ENCODE measurements at regions not wholly inside any gene's neighbourhood (a gene's known extent, or its start where the extent isn't known, plus 50 kb on each side); places are given as distances from the start of the nearest gene placed in this dataset.

DNA sequence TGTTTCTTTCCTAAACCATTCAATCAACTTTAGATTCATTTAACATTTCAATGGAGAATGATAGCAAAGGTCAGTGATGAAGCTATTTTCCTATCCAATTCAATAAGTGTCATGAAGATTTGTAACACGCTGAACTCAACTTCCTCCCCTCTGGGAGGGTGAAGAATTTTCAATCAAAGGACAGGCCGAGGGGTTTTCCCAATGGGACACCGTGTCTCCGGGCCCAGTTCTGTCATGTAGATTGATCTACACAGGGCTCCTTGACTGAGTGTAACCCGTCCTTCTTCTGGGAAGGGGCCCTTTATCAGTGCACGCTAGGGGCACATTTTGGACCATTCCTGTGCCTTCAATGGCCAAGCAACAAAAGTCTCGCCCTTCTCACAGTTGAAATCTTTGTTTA lies 90.1 kb downstream of the KCNE4 start:
- TF ChIP-seq, protein P1, sequence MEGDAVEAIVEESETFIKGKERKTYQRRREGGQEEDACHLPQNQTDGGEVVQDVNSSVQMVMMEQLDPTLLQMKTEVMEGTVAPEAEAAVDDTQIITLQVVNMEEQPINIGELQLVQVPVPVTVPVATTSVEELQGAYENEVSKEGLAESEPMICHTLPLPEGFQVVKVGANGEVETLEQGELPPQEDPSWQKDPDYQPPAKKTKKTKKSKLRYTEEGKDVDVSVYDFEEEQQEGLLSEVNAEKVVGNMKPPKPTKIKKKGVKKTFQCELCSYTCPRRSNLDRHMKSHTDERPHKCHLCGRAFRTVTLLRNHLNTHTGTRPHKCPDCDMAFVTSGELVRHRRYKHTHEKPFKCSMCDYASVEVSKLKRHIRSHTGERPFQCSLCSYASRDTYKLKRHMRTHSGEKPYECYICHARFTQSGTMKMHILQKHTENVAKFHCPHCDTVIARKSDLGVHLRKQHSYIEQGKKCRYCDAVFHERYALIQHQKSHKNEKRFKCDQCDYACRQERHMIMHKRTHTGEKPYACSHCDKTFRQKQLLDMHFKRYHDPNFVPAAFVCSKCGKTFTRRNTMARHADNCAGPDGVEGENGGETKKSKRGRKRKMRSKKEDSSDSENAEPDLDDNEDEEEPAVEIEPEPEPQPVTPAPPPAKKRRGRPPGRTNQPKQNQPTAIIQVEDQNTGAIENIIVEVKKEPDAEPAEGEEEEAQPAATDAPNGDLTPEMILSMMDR (IDR thresholded peaks at IDR 0.05; ENCODE audit: unreplicated experiment in 3 of 3) = no peak
- Mint-ChIP-seq H3K36me3 (ENCODE audit: low read depth) (no peaks in the 10 kb centered on the region), H3K9me3 (no peaks in the 10 kb centered on the region), H3K27me3 (ENCODE audit: low read depth) (peaks cover 3% of the 10 kb centered on the region), H3K4me3 (no peak overlapping the region), H3K27ac (no peak overlapping the region), H3K4me1 (no peaks in the 10 kb centered on the region)

- no peaks in the 10 kb centered on the region for H3K4me1 Mint-ChIP-seq
- H3K27me3 Mint-ChIP-seq (ENCODE audit: low read depth) = no peaks in the 10 kb centered on the region
- no peak overlapping the region for H3K4me3 Mint-ChIP-seq
- no peaks in the 10 kb centered on the region for H3K9me3 Mint-ChIP-seq
- TF ChIP-seq, protein P1 (IDR thresholded peaks at IDR 0.05; ENCODE audit: unreplicated experiment in 3 of 3) = no peak
- no peaks in the 10 kb centered on the region for H3K36me3 Mint-ChIP-seq (ENCODE audit: low read depth)
- H3K27ac Mint-ChIP-seq = no peak overlapping the region
Measured at GRCh38 chr2:223147431-223147830, 95.4 kb downstream of the KCNE4 start.

DNA sequence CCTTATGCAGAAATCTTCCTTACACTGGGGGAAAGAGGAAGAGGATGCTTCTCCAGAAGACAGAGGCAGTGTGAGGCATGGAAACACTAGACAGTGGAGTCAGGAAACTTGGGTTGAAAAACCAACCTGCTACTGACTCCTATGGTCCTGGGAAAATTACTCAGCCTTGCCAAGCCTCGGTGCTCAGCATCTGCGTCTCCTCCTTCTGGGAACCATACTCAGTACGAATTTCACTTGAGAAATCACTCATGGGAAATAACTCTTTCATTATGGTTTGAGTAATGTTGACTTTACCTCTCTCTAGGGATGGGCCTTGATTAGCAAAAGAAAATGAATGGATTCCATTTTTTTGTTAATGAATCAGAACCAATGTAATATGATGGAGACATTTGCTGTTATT lies 96.5 kb downstream of the KCNE4 start:
- TF ChIP-seq, protein P1 (IDR thresholded peaks at IDR 0.05; ENCODE audit: unreplicated experiment in 3 of 3) = no peak
- H3K36me3 Mint-ChIP-seq (ENCODE audit: low read depth) = no peaks in the 10 kb centered on the region
- no peak overlapping the region for H3K27ac Mint-ChIP-seq
- no peak overlapping the region for H3K4me3 Mint-ChIP-seq
- H3K9me3 Mint-ChIP-seq = no peaks in the 10 kb centered on the region
- H3K4me1 Mint-ChIP-seq = no peaks in the 10 kb centered on the region
- H3K27me3 Mint-ChIP-seq (ENCODE audit: low read depth) = no peaks in the 10 kb centered on the region

DNA sequence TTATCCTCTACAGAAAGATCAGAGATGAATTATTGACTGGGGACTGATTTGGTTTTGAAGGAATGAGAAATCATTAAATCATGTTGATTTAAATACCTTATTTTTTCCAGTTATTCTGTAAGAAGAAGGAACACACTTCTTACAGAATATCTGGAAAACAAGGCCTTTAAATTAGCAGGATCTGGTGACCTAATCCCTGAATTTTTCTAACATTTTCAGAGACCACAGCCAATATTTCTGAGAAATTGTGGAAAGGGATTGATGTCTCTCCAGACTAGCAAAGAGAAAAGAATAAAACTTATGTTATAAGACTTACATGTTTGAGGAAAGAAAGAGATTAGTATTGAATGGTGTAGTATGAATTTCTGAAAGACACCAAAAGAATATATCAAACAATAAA lies 104.0 kb downstream of the KCNE4 start:
- TF ChIP-seq, protein P1 (IDR thresholded peaks at IDR 0.05; ENCODE audit: unreplicated experiment in 3 of 3) = no peak
- Mint-ChIP-seq H3K36me3 (ENCODE audit: low read depth) (no peaks in the 10 kb centered on the region), H3K27me3 (ENCODE audit: low read depth) (no peaks in the 10 kb centered on the region), H3K4me1 (no peaks in the 10 kb centered on the region), H3K9me3 (no peaks in the 10 kb centered on the region), H3K27ac (no peak overlapping the region), H3K4me3 (no peak overlapping the region)

GRCh38 chr2:223161873-223162458 lies 110.0 kb downstream of the KCNE4 start:
- Mint-ChIP-seq H3K4me3 (no peak overlapping the region), H3K9me3 (no peaks in the 10 kb centered on the region), H3K36me3 (ENCODE audit: low read depth) (no peaks in the 10 kb centered on the region), H3K27me3 (ENCODE audit: low read depth) (no peaks in the 10 kb centered on the region), H3K4me1 (no peaks in the 10 kb centered on the region), H3K27ac (no peak overlapping the region)
- TF ChIP-seq, protein P1 (IDR thresholded peaks at IDR 0.05; ENCODE audit: unreplicated experiment in 3 of 3) = no peak

DNA sequence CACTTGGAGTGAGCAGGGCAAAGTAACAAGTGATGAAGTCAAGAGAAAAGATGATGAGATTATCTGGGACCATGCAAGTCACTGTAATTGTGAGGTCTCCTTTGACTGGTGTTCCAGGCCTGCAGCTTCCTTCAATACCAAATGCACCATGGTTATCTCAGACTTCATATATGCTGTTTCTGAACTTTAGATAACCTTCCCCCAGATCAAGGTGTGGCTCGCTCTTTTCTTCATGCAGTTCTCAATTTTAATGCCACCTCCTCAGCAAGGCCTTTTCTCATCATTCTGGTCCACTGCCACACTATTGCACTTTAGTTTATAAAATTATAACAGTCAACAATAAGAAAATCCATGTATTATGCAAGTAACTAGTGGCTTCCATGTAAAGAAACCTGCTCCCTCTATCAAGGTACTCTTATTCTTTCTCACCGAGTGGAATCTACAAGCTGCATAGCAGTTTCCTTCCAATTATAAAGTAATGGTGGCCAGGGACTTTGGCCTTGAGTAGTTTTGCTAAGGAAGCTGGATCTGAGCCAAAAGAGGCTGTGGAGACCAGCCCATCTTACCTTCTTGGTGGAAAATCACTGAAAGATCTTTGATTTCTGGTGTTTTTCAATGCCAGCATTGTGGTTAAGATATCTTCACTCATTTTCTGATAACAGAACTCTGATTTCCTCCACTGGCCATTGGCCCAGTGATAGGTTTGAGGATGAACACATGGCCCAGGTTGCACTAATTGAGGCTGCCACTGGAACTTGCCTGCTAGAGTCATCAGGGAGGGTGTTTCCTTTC lies 113.6 kb downstream of the KCNE4 start:
- Mint-ChIP-seq H3K27me3 (ENCODE audit: low read depth) (no peaks in the 10 kb centered on the region), H3K9me3 (peaks cover 2% of the 10 kb centered on the region), H3K36me3 (ENCODE audit: low read depth) (no peaks in the 10 kb centered on the region), H3K4me1 (no peaks in the 10 kb centered on the region), H3K27ac (no peak overlapping the region), H3K4me3 (no peak overlapping the region)
- TF ChIP-seq, protein P1 (IDR thresholded peaks at IDR 0.05; ENCODE audit: unreplicated experiment in 3 of 3) = no peak

All from nephron (organoid).